IMR-90 (cell line): ENCODE measurements at regions not wholly inside any gene's neighbourhood (a gene's known extent, or its start where the extent isn't known, plus 50 kb on each side); places are given as distances from the start of the nearest gene placed in this dataset.

Source experiments
- ATAC-seq: fragments of 200-7000 bp; cut with Tn5 transposase; 2 replicates; pipeline ENCODE4 v1.9.1; 2020; ENCODE audit warnings: low read depth, mild to moderate bottlenecking, moderate library complexity
- BruUV-seq: library from RNA; stranded (reverse); fragments of 400-500 nt; replicated peaks from 2 replicates; lab custom pipeline; 2021; lab: Mats Ljungman, UMichigan
- CTCF ChIA-PET: fragments of 300-600 bp; formaldehyde crosslinking; extraction: SDS; loops from one replicate; lab custom pipeline; 2021; ENCODE audit warnings: antibody characterized with exemption; lab: Yijun Ruan, JAX
- POLR2A ChIA-PET: fragments of 300-600 bp; sonication (Branson Sonifier 250); formaldehyde crosslinking; loops from one replicate; lab custom pipeline; 2022; ENCODE audit warnings: antibody characterized with exemption; ENCODE audit not compliant: unreplicated experiment; lab: Charles Lee
- DNase-seq: peaks from one replicate; pipeline ENCODE4 v3.0.0; 2013
- H2AFZ ChIP-seq: replicated peaks from 2 replicates; pipeline ENCODE3; 2013; ENCODE audit warnings: low read length, mild to moderate bottlenecking; ENCODE audit not compliant: poor library complexity
- H2AK5ac ChIP-seq: 2 replicates; pipeline ENCODE4 v1.6.1; 2013; ENCODE audit warnings: low read depth, low read length, inconsistent platforms
- H2AK9ac ChIP-seq: replicated peaks from 2 replicates; pipeline ENCODE3; 2013; ENCODE audit warnings: mild to moderate bottlenecking, low read depth, low read length, moderate library complexity; ENCODE audit not compliant: poor library complexity
- H2BK120ac ChIP-seq: 2 replicates; pipeline ENCODE4 v1.6.1; 2013; ENCODE audit warnings: low read depth, low read length, inconsistent platforms
- H2BK15ac ChIP-seq: 3 replicates; pipeline ENCODE4 v1.6.1; 2013; ENCODE audit warnings: low read depth, low read length, inconsistent platforms
- H2BK20ac ChIP-seq: 2 replicates; pipeline ENCODE4 v1.6.1; 2013; ENCODE audit warnings: low read depth, mild to moderate bottlenecking, inconsistent platforms, low read length, moderate library complexity
- H2BK5ac ChIP-seq: 2 replicates; pipeline ENCODE4 v1.6.1; 2013; ENCODE audit warnings: mild to moderate bottlenecking, low read depth, low read length, inconsistent platforms; ENCODE audit not compliant: poor library complexity, severe bottlenecking
- H3K14ac ChIP-seq: replicated peaks from 2 replicates; pipeline ENCODE4 v1.6.1; 2013; ENCODE audit warnings: low read depth, low read length, inconsistent platforms
- H3K18ac ChIP-seq: 2 replicates; pipeline ENCODE4 v1.6.1; 2013; ENCODE audit warnings: low read depth, low read length, control low read depth
- H3K23ac ChIP-seq: 2 replicates; pipeline ENCODE4 v1.6.1; 2013; ENCODE audit warnings: low read depth, low read length, inconsistent platforms
- H3K27ac ChIP-seq: 2 replicates; pipeline ENCODE4 v1.5.1; 2013; ENCODE audit warnings: mild to moderate bottlenecking, control low read depth, low read length; ENCODE audit not compliant: insufficient read depth
- H3K27me3 ChIP-seq: 2 replicates; pipeline ENCODE4 v1.6.1; 2013; ENCODE audit warnings: low read length; ENCODE audit not compliant: control insufficient read depth, insufficient read depth
- H3K36me3 ChIP-seq: 2 replicates; pipeline ENCODE4 v1.6.1; 2013; ENCODE audit warnings: low read length, mixed read lengths; ENCODE audit not compliant: control insufficient read depth, insufficient read depth
- H3K4ac ChIP-seq: 2 replicates; pipeline ENCODE4 v1.6.1; 2013; ENCODE audit warnings: low read depth, low read length, inconsistent platforms
- H3K4me1 ChIP-seq: 2 replicates; pipeline ENCODE4 v1.6.1; 2013; ENCODE audit warnings: low read length, mixed read lengths; ENCODE audit not compliant: control insufficient read depth, insufficient read depth
- H3K4me2 ChIP-seq: 2 replicates; pipeline ENCODE4 v1.6.1; 2013; ENCODE audit warnings: low read depth, mild to moderate bottlenecking, control low read depth, low read length, moderate library complexity
- H3K4me3 ChIP-seq: 2 replicates; pipeline ENCODE4 v1.5.1; 2013; ENCODE audit warnings: low read depth, mild to moderate bottlenecking, control low read depth, low read length, moderate library complexity; ENCODE audit not compliant: insufficient read depth
- H3K56ac ChIP-seq: 2 replicates; pipeline ENCODE4 v1.6.1; 2013; ENCODE audit warnings: low read length, inconsistent platforms; ENCODE audit not compliant: insufficient read depth; ENCODE audit errors: extremely low read depth
- H3K79me1 ChIP-seq, 2 experiments: 2 replicates each; pipeline ENCODE4 v1.6.1; 2013; ENCODE audit warnings: low read length in 2 of 2, inconsistent platforms in 1 of 2, low read depth in 1 of 2
- H3K9ac ChIP-seq: 2 replicates; pipeline ENCODE4 v1.6.1; 2013; ENCODE audit warnings: low read depth, low read length, control low read depth
- H3K9me1 ChIP-seq: 2 replicates; pipeline ENCODE4 v1.6.1; 2013; ENCODE audit warnings: low read length, inconsistent platforms; ENCODE audit not compliant: insufficient read depth
- H3K9me3 ChIP-seq: 2 replicates; pipeline ENCODE4 v1.6.1; 2013; ENCODE audit warnings: low read length; ENCODE audit not compliant: control insufficient read depth, insufficient read depth
- H4K20me1 ChIP-seq: 2 replicates; pipeline ENCODE4 v1.6.1; 2013; ENCODE audit warnings: low read length, inconsistent platforms; ENCODE audit not compliant: insufficient read depth
- H4K5ac ChIP-seq: 2 replicates; pipeline ENCODE4 v1.6.1; 2013; ENCODE audit warnings: mild to moderate bottlenecking, low read depth, low read length, control low read depth
- H4K8ac ChIP-seq, 2 experiments: 2 replicates each; pipeline ENCODE4 v1.6.1; 2013; ENCODE audit warnings: low read depth in 2 of 2, low read length in 2 of 2, control low read depth in 1 of 2, inconsistent platforms in 1 of 2
- H4K91ac ChIP-seq: 2 replicates; pipeline ENCODE4 v1.6.1; 2013; ENCODE audit warnings: low read depth, low read length, inconsistent platforms; ENCODE audit not compliant: insufficient read depth
- BHLHE40 ChIP-seq: fragments of 150-350 bp; IDR thresholded peaks from 2 replicates; pipeline ENCODE4 v1.6.1; 2016; ENCODE audit warnings: mild to moderate bottlenecking, low read depth, low read length
- CEBPB ChIP-seq: IDR thresholded peaks from 2 replicates; pipeline ENCODE4 v1.6.1; 2012; ENCODE audit warnings: low read depth, low read length, improper control_type of control experiment
- CHD1 ChIP-seq: IDR thresholded peaks from 2 replicates; pipeline ENCODE4 v1.6.1; 2012; ENCODE audit warnings: low read depth, low read length, improper control_type of control experiment
- FOS ChIP-seq: fragments of 150-350 bp; IDR thresholded peaks from 2 replicates; pipeline ENCODE4 v1.6.1; 2016; ENCODE audit warnings: low read depth, low read length
- MAFK ChIP-seq: IDR thresholded peaks from 2 replicates; pipeline ENCODE4 v1.6.1; 2012; ENCODE audit warnings: low read depth, low read length, improper control_type of control experiment
- MAZ ChIP-seq: IDR thresholded peaks from 2 replicates; pipeline ENCODE4 v1.6.1; 2012; ENCODE audit warnings: low read depth, mild to moderate bottlenecking, low read length, improper control_type of control experiment, moderate library complexity, borderline replicate concordance
- MXI1 ChIP-seq: IDR thresholded peaks from 2 replicates; pipeline ENCODE4 v1.6.1; 2012; ENCODE audit warnings: low read depth, mild to moderate bottlenecking, low read length, moderate library complexity, borderline replicate concordance
- NFE2L2 ChIP-seq: fragments of 150-350 bp; IDR thresholded peaks from 2 replicates; pipeline ENCODE4 v1.6.1; 2016; ENCODE audit warnings: low read depth, mild to moderate bottlenecking, low read length
- POLR2A ChIP-seq: IDR thresholded peaks from 2 replicates; pipeline ENCODE4 v1.6.1; 2012; ENCODE audit warnings: mild to moderate bottlenecking, low read depth, low read length
- RAD21 ChIP-seq: IDR thresholded peaks from 2 replicates; pipeline ENCODE4 v1.6.1; 2012; ENCODE audit warnings: low read length, improper control_type of control experiment
- RCOR1 ChIP-seq: IDR thresholded peaks from 2 replicates; pipeline ENCODE4 v1.6.1; 2012; ENCODE audit warnings: mild to moderate bottlenecking, low read length, improper control_type of control experiment; ENCODE audit not compliant: insufficient replicate concordance
- RFX5 ChIP-seq: IDR thresholded peaks from 2 replicates; pipeline ENCODE4 v1.8.0; 2012; ENCODE audit warnings: low read depth, mild to moderate bottlenecking, low read length, moderate library complexity
- SMC3 ChIP-seq: fragments of 150-350 bp; IDR thresholded peaks from 2 replicates; pipeline ENCODE4 v1.6.1; 2016; ENCODE audit warnings: low read depth, mild to moderate bottlenecking, antibody characterized with exemption, low read length, moderate library complexity
- WGBS, 2 experiments: methylation state at CpG; one replicate each; pipeline versions ENCODE4 v1.1.5 to v1.1.7; 2013; ENCODE audit warnings: missing lambda C conversion rate in 2 of 2; ENCODE audit not compliant: insufficient read length in 1 of 2; ENCODE audit errors: extremely low coverage in 2 of 2; 5-methylcytosine and 5-hydroxymethylcytosine counted together
- dilution Hi-C: fragments of 300-500 bp; cut with HindIII; formaldehyde crosslinking; loops from one replicate; pipeline ENCODE4 v1.14.3; 2018; ENCODE audit warnings: low sequenced_read_pairs; ENCODE audit not compliant: unreplicated experiment
- in situ Hi-C: fragments of 300-500 bp; cut with MboI; formaldehyde crosslinking; loops from 3 replicates; pipeline ENCODE4 v1.14.3; 2019; ENCODE audit warnings: low sequenced_read_pairs, inconsistent platforms, mixed read lengths
- intact Hi-C: fragments of 100-400 bp; cut with micrococcal nuclease; formaldehyde crosslinking; loops from 2 replicates; pipeline ENCODE4 v1.10.0; 2022
- TF ChIP-seq, protein P1 (sequence below): conservative IDR thresholded peaks from 2 replicates; pipeline ENCODE4 v1.5.1; 2012; ENCODE audit warnings: mild to moderate bottlenecking, low read depth, low read length, improper control_type of control experiment
- TF ChIP-seq, protein P2 (sequence below): fragments of 150-350 bp; IDR thresholded peaks from 2 replicates; pipeline ENCODE4 v1.6.1; 2016; ENCODE audit warnings: low read depth, mild to moderate bottlenecking, low read length, moderate library complexity, borderline replicate concordance
- TF ChIP-seq, protein P3 (sequence below): fragments of 150-350 bp; IDR thresholded peaks from 2 replicates; pipeline ENCODE4 v1.6.1; 2017; ENCODE audit warnings: mild to moderate bottlenecking, antibody characterized with exemption, low read length, low read depth

DNA sequence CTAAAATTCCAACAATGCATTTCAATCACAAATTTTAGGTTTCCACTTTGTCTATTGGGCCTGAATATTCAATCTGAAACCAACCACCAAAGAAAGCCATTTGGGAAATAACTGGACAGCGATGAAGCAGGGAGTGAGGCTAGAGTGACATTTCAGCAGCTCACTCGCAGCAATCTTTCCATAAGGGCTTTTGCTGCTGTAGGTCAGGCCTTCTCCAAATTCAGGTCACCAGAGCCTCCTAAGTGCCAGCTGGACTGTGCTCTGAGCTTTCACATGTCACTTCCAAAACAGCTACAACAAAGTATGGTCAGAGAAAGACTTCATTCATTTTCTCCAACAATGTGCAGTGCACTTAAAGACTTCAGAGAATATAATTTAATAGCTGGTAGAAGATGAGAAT is 194.8 kb downstream of the FRK start:
- ATAC-seq (no peak), DNase-seq (no peak)
- H2BK20ac ChIP-seq: no peak overlapping the region
- CTCF ChIA-PET: no interaction called here
- H4K8ac ChIP-seq: no peak overlapping the region
- H3K27me3 ChIP-seq: no peaks in the 10 kb centered on the region
- H2AFZ ChIP-seq: no peak overlapping the region
- no peak overlapping the region for H3K4ac ChIP-seq
- no peaks in the 10 kb centered on the region for H3K36me3 ChIP-seq
- H3K9ac ChIP-seq: no peak overlapping the region
- POLR2A ChIA-PET: no interaction called here
- no peak overlapping the region for H3K14ac ChIP-seq
- H3K27ac ChIP-seq: no peak overlapping the region
- H4K5ac ChIP-seq: no peak overlapping the region
- H3K9me3 ChIP-seq: no peaks in the 10 kb centered on the region
- no peak overlapping the region for H2BK15ac ChIP-seq
- no peak overlapping the region for H4K91ac ChIP-seq
- intact Hi-C loops: no loop called here
- BruUV-seq: no TSS peak
- H3K79me1 ChIP-seq: no peaks in the 10 kb centered on the region
- H3K4me3 ChIP-seq: no peak overlapping the region
- H3K56ac ChIP-seq: no peak overlapping the region
- H2AK5ac ChIP-seq: no peak overlapping the region
- 29% methylated on average over 1 of the region's 2 CpGs; no CpG with 5 or more reads in 1 of the 2 experiments for WGBS, 2 experiments
- H3K4me1 ChIP-seq: no peaks in the 10 kb centered on the region
- H4K20me1 ChIP-seq: no peaks in the 10 kb centered on the region
- H2BK120ac ChIP-seq: no peak overlapping the region
- no peak overlapping the region for H2BK5ac ChIP-seq
- H2AK9ac ChIP-seq: no peak overlapping the region
- H3K18ac ChIP-seq: no peak overlapping the region
- H3K9me1 ChIP-seq: no peaks in the 10 kb centered on the region
- in situ Hi-C loops: no loop called here
- TF ChIP-seq BHLHE40 (no peak), CEBPB (no peak), SMC3 (no peak), MAZ (no peak), RCOR1 (no peak), NFE2L2 (no peak), POLR2A (no peak), RFX5 (no peak), FOS (no peak), MXI1 (no peak), CHD1 (no peak), MAFK (no peak), RAD21 (no peak)
- TF ChIP-seq, protein P1, sequence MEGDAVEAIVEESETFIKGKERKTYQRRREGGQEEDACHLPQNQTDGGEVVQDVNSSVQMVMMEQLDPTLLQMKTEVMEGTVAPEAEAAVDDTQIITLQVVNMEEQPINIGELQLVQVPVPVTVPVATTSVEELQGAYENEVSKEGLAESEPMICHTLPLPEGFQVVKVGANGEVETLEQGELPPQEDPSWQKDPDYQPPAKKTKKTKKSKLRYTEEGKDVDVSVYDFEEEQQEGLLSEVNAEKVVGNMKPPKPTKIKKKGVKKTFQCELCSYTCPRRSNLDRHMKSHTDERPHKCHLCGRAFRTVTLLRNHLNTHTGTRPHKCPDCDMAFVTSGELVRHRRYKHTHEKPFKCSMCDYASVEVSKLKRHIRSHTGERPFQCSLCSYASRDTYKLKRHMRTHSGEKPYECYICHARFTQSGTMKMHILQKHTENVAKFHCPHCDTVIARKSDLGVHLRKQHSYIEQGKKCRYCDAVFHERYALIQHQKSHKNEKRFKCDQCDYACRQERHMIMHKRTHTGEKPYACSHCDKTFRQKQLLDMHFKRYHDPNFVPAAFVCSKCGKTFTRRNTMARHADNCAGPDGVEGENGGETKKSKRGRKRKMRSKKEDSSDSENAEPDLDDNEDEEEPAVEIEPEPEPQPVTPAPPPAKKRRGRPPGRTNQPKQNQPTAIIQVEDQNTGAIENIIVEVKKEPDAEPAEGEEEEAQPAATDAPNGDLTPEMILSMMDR: no peak
- TF ChIP-seq, protein P2, sequence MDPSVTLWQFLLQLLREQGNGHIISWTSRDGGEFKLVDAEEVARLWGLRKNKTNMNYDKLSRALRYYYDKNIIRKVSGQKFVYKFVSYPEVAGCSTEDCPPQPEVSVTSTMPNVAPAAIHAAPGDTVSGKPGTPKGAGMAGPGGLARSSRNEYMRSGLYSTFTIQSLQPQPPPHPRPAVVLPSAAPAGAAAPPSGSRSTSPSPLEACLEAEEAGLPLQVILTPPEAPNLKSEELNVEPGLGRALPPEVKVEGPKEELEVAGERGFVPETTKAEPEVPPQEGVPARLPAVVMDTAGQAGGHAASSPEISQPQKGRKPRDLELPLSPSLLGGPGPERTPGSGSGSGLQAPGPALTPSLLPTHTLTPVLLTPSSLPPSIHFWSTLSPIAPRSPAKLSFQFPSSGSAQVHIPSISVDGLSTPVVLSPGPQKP: no peak
- TF ChIP-seq, protein P3, sequence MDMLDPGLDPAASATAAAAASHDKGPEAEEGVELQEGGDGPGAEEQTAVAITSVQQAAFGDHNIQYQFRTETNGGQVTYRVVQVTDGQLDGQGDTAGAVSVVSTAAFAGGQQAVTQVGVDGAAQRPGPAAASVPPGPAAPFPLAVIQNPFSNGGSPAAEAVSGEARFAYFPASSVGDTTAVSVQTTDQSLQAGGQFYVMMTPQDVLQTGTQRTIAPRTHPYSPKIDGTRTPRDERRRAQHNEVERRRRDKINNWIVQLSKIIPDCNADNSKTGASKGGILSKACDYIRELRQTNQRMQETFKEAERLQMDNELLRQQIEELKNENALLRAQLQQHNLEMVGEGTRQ: no peak
- H3K23ac ChIP-seq: no peak overlapping the region
- dilution Hi-C loops: no loop called here
- no peak overlapping the region for H3K4me2 ChIP-seq
